Activated CD4-positive, alpha-beta T cell treated with anti-CD3 and anti-CD28 coated beads for 4 hours (primary cell): ENCODE measurements at regions not wholly inside any gene's neighbourhood (a gene's known extent, or its start where the extent isn't known, plus 50 kb on each side); places are given as distances from the start of the nearest gene placed in this dataset.
"Not testable (repeated sequence)": the region's sequence is repeated elsewhere in the genome, so short reads cannot be mapped to it uniquely, and the experiment has no call there.

Source experiments
- DNase-seq, 2 donors: peaks; one replicate each; pipeline ENCODE4 v3.0.0-alpha.2; 2020

DNA sequence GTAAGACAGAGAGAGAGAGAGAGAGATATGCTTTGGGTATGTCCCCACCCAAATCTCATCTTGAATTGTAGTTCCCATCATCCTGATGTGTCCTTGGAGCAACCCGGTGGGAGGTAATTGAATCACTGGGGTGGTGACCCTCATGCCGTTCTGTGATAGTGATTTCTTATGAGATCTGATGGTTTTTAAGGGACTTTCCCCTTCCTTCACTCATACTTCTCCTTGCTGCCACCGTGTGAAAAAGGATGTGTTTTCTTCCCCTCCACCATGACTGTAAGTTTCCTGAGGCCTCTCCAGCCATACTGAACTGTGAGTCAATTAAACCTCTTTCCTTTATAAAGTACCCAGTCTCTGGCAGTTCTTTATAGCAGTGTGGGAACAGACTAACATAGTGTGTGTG, 60.3 kb downstream of the EOMES start:
- DNase-seq = no peak

DNA sequence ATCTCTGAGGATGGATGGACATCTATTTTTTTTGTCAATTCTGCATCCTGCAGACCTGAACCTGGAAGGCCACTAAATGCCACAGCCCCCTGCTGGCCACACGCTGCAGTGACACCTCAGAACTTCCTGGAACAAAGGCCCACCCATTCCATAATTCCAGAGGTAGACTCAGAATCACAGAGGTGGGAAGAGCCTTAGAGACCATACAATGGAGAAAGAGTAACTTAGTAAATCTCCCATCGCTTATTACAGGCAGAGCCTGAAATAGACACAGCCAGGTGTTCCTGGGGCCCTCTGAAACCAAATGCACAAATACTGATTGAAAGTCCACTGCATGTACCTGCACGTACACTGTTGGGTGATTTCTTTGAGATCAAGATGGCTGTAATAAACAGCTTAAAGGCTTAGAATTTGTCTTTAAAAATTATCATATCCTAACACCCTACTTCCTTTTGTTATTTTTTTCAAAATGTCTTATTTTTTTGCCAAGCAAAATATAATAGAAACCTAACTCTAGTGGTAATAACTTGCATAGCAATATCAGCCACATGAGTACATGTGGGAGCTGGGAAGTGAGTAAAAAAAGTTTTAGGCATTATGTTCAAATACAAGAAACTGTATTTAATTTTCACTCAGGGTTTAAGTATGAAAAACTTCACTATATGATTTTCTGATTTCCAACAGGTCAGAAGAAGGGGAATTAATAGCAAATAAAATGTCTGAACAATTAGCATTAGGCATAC, 62.7 kb downstream of the EOMES start:
- peak; percentile 34 for DNase-seq

GRCh38 chr3:27658741-27659140, 63.4 kb downstream of the EOMES start:
- no peak for DNase-seq

DNA sequence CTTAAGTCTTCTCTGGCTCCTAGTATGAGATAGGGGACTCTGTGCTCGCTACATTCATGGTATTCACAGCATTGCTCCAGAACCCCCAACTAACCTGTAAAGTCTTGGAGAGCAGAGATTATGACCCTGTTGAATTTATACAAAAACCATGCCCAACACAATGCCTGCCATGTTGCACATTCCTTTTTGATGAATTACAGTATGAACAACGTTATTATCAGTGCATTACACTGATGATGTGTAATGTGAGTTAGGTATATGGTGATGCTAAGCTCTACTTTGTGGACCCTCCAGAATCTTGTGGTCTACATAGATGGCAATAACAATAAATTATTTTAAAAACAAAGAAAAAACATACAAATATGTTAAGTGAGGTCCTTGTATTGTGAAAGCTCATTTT, 64.3 kb downstream of the EOMES start:
- DNase-seq = no peak

GRCh38 chr3:27657404-27657803, 64.7 kb downstream of the EOMES start:
- DNase-seq = no peak

DNA sequence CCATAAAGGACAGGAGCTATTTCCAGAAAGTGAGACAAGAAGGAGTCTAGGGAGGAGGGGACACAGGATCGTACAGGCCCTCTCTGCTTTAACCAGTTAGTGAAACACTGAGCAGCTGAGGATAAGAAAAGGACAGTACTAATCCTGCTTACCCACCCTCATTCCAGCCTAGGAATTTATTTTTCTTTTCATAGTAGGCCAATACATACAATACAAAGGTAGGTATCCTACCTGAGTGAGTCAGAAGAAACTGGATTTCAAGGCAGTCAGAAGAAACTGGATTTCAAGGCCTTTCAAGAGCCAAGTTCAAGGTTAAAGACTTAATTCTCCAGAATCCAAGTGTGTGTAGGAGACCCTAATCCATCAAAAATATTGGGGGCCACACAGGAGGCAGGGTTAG, 65.3 kb downstream of the EOMES start:
- no peak for DNase-seq

GRCh38 chr3:27655547-27655946, 66.6 kb downstream of the EOMES start:
- DNase-seq = no peak

DNA sequence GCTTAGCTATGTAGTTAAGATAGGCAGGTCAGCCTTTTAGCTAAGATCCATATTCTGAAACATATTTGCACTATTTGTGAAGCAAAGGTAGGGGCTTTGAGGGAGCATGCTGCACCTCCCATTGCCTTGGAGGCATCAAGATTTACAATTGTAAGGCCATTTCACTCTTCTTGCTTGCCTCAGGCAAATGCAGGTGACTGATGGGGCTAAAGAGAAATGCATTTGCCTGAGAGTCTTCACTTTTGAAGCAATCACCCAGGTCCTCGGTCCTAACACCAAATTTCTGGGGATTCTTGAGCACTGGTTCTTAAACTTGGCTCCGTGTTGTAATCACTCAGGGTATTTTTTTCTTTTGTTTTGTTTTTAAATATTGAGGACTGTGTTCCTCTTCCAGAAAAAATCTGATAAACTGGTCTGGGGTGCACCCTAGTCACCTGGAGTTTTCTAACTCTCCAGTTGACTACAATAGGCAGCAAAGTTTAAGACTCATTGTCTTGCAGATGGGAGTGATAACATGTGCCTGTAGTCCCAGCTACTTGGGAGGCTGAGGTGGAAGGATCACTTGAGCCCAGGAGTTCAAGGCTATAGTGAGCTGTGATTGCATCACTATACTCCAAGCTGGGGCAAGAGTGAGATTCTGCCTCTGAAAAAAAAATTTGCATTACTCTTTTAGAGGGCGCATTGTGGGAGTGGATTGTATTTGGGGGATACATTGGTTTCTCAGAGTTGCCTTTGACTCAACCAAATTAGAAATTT, 68.1 kb downstream of the EOMES start:
- no peak for DNase-seq

GRCh38 chr3:27649277-27649676, 72.8 kb downstream of the EOMES start:
- DNase-seq = no peak

GRCh38 chr3:27646896-27647295, 75.2 kb downstream of the EOMES start:
- no peak for DNase-seq

DNA sequence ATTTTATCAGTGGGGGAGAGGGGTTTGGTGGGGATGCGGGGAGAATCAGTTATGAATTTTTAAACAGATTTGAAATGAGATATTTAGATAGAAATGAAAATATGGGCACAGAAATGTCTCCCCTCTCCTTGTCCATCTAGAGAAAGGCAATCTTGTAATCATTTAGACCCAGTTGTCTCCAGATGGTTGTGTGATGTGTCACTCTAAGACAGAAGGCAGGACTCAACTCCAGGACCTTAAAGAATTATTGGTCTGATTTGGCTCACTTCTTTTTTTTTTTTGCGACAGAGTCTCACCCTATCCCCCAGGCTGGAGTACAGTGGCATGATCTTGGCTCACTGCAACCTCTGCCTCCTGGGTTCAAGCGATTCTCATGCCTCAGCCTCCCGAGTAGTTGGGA, 77.2 kb downstream of the EOMES start:
- no peak for DNase-seq

DNA sequence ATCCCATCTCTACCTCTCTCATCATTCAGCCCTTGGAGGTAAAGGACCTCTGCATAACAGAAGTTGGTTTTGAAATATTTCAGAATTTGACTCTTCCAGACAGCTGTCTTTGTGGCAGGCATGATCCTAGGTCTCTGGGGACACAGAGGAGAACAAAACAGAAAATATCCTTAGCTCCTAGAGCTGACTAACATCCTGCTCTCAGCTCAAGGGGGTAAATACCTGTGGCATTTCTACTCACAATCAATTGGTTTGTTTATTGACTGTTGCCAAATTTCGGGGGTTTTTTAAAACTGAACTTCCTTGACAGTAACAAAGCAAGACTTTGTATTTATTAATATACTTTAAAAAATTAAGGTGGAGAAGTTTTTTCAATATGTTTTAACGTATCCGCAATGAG, 78.8 kb downstream of the EOMES start:
- DNase-seq = no peak

DNA sequence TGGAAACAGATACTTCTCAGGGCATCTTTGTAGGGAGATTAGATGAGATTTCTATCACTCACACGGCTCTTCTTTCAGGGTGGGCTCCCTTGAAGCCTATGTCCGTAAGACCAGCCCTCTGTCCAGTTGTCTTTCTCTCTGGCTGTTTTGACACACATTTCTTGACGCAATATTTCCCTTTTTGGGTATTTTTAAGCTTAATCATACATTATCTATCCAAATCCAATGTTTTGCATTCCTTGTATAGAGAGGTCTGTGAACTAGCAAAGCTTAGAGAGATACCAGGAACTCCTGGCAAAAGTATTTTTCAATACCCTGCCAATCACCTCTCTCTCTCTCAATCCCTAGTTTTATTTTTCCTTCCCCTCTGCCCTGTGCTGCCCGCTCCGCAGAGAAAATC, 79.3 kb downstream of the EOMES start:
- no peak for DNase-seq

GRCh38 chr3:27641888-27642601, 80.1 kb downstream of the EOMES start:
- DNase-seq = no peak

DNA sequence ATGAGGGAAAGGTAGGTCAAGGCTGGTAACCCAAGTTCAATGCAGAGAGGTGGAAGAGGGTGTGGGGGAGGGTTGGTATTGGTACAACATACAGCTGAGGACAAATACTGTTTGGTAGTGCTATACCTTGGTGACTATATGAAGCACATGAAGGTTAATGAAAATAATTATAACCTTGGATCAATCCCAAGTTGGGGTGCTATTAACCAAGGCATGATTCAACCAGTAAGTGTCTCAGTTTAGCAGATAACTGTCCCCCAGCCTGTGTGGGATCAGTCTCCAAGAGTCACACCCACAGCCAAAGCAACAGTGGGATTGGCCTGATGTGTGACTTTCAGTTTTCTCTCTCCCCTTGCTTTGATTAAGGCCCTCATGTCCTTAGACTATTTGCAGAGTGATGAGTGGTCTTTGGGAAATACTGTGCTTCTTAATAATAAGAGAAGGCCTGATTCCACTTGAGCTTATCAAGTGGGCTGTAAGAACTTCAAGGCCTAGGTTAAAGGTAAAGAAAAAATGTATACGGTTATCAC, 80.8 kb downstream of the EOMES start:
- no peak for DNase-seq

DNA sequence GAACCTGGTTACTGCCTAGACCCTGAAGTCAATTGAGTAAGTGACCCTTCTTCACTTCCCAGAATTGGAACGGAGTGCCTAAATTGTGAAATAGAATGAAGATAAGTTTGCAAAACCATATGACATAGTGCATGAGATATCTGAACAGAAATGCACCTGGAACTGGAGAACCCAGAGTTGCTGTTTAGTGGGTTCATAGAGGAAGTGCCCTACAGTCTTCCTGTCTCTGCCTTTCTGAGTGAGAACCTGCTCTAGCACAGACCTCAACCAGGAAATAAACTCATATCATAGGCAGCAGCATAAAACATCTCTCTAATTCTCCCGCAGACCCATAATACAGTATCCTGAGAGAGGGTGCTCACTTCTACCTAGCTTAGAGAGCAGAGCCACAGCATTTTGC, 82.9 kb downstream of the EOMES start:
- DNase-seq = peak in 1 of 2 donors; percentile 6

GRCh38 chr3:27638594-27638993, 83.5 kb downstream of the EOMES start:
- no peak for DNase-seq

- no peak for DNase-seq
Measured at GRCh38 chr3:27637346-27637995, 84.7 kb downstream of the EOMES start.

DNA sequence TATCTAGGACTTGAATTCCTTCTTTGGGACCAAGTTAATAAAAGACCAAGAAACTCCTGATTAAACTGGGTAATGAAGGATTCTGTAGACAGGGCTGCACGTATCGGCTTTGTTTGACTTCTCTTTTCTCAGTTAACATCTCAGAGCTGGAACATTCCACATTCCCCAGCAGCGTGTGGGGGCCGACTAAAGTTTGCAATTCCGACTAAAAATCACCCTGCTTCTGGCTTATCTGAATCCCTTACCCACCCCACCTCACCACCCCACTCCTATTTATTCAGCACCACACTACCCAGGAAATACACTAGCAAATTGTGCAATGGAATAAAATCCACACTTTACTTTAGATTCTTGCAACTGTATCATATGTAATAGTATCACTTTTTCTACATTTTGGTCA, 87.1 kb downstream of the EOMES start:
- DNase-seq = not testable (repeated sequence)

DNA sequence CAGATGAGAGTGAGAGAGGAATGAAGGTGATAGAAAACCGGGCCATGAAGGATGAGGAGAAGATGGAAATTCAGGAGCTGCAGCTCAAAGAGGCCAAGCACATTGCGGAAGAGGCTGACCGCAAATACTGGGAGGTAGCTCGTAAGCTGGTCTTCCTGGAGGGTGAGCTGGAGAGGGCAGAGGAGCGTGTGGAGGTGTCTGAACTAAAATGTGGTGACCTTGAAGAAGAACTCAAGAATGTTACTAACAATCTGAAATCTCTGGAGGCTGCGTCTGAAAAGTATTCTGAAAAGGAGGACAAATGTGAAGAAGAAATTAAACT, 88.9 kb downstream of the EOMES start:
- DNase-seq = peak in 1 of 2 donors; percentile 23

DNA sequence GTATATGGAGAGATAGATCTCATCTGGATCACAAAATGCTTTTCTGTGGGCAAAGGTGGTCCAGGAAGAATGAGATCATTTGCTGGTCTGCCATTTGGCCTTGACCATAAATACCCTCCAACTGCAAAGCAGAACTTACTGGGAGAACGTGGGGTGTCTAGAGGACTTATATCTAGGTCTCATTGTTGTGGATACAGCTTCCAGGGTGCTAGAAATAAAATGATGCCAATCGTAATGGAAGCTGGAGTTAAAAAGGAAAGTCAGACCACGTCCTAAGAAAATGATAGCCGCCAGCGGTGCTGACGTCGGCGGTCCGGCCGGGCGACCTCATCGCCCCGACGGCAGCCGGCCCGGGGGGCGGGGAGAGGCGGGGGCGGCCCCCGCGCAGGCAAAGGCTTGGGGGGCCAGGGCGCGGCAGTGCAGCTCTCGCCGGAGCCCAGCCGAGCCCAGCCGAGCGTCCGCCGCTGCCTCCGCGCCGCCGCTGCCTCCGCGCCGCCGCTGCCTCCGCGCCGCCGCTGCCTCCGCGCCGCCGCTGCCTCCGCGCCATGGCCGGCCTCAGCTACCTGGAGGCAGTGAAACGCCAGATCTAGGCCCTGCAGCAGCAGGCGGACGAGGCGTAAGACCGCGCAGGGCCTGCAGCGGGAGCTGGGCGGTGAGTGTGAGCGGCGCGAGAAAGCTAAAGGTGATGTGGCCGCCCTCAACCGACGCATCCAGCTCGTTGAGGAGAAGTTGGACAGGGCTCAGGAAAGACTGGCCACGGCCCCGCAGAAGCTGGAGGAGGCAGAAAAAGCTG, 89.5 kb downstream of the EOMES start:
- DNase-seq = peak; percentile 38 to 41

DNA sequence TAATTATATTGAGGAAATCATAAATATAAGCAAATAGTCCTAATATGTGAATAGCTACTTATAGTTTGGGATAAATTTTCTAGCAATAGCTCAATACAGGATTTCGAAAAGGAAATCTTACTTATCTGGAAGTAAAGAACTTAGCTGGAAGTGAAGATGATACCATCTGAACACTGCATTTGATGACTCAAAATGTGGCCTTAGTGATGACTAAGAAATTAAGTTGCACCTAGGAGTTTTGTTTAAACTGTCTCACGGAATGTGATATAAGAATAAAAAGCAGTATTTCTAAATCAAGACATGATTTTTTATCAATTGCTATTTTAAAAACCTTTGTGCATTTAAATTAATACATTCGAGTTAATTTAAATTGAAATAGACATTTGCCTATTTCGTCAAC, 91.2 kb downstream of the EOMES start:
- DNase-seq = no peak
